ENCODE measurements at regions not wholly inside any gene's neighbourhood (a gene's known extent, or its start where the extent isn't known, plus 50 kb on each side); places are given as distances from the start of the nearest gene placed in this dataset.

GRCh38 chr22:48948575-48949170 lies 879.0 kb downstream of the BRD1 start:
- TF ChIP-seq CTCF (IDR thresholded peaks at IDR 0.05) = no peak
- Histone ChIP-seq H3K4me3 (no peak overlapping the region), H3K4me1 (ENCODE audit: control insufficient read depth in 1 of 2, low read depth in 2 of 2) (peaks cover 0 to under 1% of the 10 kb centered on the region in 2 donors), H3K27ac (no peak overlapping the region), H3K36me3 (no peaks in the 10 kb centered on the region), H3K9me3 (no peaks in the 10 kb centered on the region), H3K27me3 (replicated peaks; ENCODE audit: insufficient read depth) (no peaks in the 10 kb centered on the region)
- DNase-seq (ENCODE audit: low spot score) = no peak
- ATAC-seq (ENCODE audit: insufficient number of reproducible peaks, low FRiP score, low read depth) = no peak

- DNase-seq (ENCODE audit: low spot score) (no peak), ATAC-seq (ENCODE audit: insufficient number of reproducible peaks, low FRiP score, low read depth) (no peak)
- Histone ChIP-seq H3K27me3 (replicated peaks; ENCODE audit: insufficient read depth) (no peaks in the 10 kb centered on the region), H3K4me3 (no peak overlapping the region), H3K27ac (no peak overlapping the region), H3K36me3 (no peaks in the 10 kb centered on the region), H3K9me3 (no peaks in the 10 kb centered on the region), H3K4me1 (ENCODE audit: control insufficient read depth in 1 of 2, low read depth in 2 of 2) (peaks cover 0 to 7% of the 10 kb centered on the region in 2 donors)
- TF ChIP-seq CTCF (IDR thresholded peaks at IDR 0.05) = no peak
Observed at GRCh38 chr22:48947636-48948035, 880.0 kb downstream of the BRD1 start.

- Histone ChIP-seq H3K36me3 (no peaks in the 10 kb centered on the region), H3K27me3 (replicated peaks; ENCODE audit: insufficient read depth) (no peaks in the 10 kb centered on the region), H3K9me3 (no peaks in the 10 kb centered on the region), H3K27ac (no peak overlapping the region), H3K4me1 (ENCODE audit: control insufficient read depth in 1 of 2, low read depth in 2 of 2) (peaks cover 0 to 7% of the 10 kb centered on the region in 2 donors), H3K4me3 (no peak overlapping the region)
- no peak for TF ChIP-seq CTCF (IDR thresholded peaks at IDR 0.05)
- no peak for ATAC-seq (ENCODE audit: insufficient number of reproducible peaks, low FRiP score, low read depth)
- no peak for DNase-seq (ENCODE audit: low spot score)
Observed at GRCh38 chr22:48945621-48946458, 881.8 kb downstream of the BRD1 start.

GRCh38 chr22:48944751-48945620 lies 882.7 kb downstream of the BRD1 start:
- no peak for ATAC-seq (ENCODE audit: insufficient number of reproducible peaks, low FRiP score, low read depth)
- H3K27ac ChIP-seq = no peak overlapping the region

More at GRCh38 chr22:48944751-48945620, 882.7 kb downstream of the BRD1 start:
- Histone ChIP-seq H3K36me3 (no peaks in the 10 kb centered on the region), H3K4me3 (no peak overlapping the region), H3K4me1 (ENCODE audit: control insufficient read depth in 1 of 2, low read depth in 2 of 2) (peaks cover 0 to 7% of the 10 kb centered on the region in 2 donors), H3K27me3 (replicated peaks; ENCODE audit: insufficient read depth) (no peaks in the 10 kb centered on the region), H3K9me3 (no peaks in the 10 kb centered on the region)
- DNase-seq (ENCODE audit: low spot score) = no peak
- TF ChIP-seq CTCF (IDR thresholded peaks at IDR 0.05) = no peak
